Calu3 (cell line): ENCODE measurements at regions not wholly inside any gene's neighbourhood (a gene's known extent, or its start where the extent isn't known, plus 50 kb on each side); places are given as distances from the start of the nearest gene placed in this dataset.

ENCODE experiments used
- BruUV-seq: library from RNA; stranded (reverse); fragments of 400-500 nt; replicated peaks from 2 replicates; lab custom pipeline; 2021; lab: Mats Ljungman, UMichigan
- CTCF ChIA-PET: fragments of 300-600 bp; sonication (Branson Sonifier 250); formaldehyde crosslinking; loops from one replicate; lab custom pipeline; 2022; ENCODE audit warnings: antibody characterized with exemption; lab: Charles Lee
- DNase-seq: peaks from one replicate; pipeline ENCODE4 v3.0.0; 2022
- H3K27ac Mint-ChIP-seq: one replicate; pipeline ENCODE4 v1.8.0; 2022; ENCODE audit warnings: mixed read lengths; ENCODE audit not compliant: unreplicated experiment
- H3K27me3 Mint-ChIP-seq: one replicate; pipeline ENCODE4 v1.8.0; 2022; ENCODE audit warnings: mixed read lengths; ENCODE audit not compliant: unreplicated experiment
- H3K36me3 Mint-ChIP-seq: one replicate; pipeline ENCODE4 v1.8.0; 2022; ENCODE audit warnings: mild to moderate bottlenecking, moderate library complexity, mixed read lengths; ENCODE audit not compliant: insufficient read depth, unreplicated experiment
- H3K4me1 Mint-ChIP-seq: one replicate; pipeline ENCODE4 v1.8.0; 2022; ENCODE audit warnings: mild to moderate bottlenecking, low read depth, mixed read lengths; ENCODE audit not compliant: unreplicated experiment
- H3K4me3 Mint-ChIP-seq: one replicate; pipeline ENCODE4 v1.8.0; 2022; ENCODE audit warnings: mild to moderate bottlenecking, low read depth, moderate library complexity, mixed read lengths; ENCODE audit not compliant: unreplicated experiment
- H3K9me3 Mint-ChIP-seq: one replicate; pipeline ENCODE4 v1.8.0; 2022; ENCODE audit warnings: low read depth, mixed read lengths; ENCODE audit not compliant: unreplicated experiment
- intact Hi-C: fragments of 100-400 bp; cut with micrococcal nuclease; formaldehyde crosslinking; loops from one replicate; pipeline ENCODE4 v1.10.0; 2022; ENCODE audit not compliant: unreplicated experiment
- TF ChIP-seq, protein P1 (sequence below): fragments of 200-600 bp; IDR thresholded peaks from one replicate; pipeline ENCODE4 v1.8.0; 2022; ENCODE audit warnings: antibody characterized with exemption; ENCODE audit not compliant: unreplicated experiment

DNA sequence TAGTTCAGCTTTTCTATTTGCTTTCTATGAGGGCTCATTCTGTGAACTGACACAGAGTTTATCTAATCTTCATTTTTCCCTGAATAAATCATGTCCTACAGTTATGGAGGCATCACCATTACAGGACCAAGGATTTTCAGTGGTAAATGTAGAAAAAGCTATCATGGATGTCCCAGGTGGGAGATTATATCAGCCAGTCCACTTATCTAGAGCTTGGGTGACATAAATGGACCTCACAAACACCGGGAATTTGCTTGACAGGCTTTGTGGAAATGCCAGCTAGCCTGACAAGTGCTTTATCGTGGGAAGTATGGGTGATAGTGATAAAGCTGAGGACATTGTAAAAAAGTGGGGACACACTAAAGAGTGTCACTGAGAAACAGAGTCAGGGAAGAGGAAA lies 1015.2 kb upstream of the SLIT2 start:
- Mint-ChIP-seq H3K9me3 (no peaks in the 10 kb centered on the region), H3K4me1 (no peaks in the 10 kb centered on the region), H3K27me3 (no peaks in the 10 kb centered on the region), H3K27ac (no peak overlapping the region), H3K36me3 (no peaks in the 10 kb centered on the region), H3K4me3 (no peak overlapping the region)
- intact Hi-C loops: no loop called here
- TF ChIP-seq, protein P1, sequence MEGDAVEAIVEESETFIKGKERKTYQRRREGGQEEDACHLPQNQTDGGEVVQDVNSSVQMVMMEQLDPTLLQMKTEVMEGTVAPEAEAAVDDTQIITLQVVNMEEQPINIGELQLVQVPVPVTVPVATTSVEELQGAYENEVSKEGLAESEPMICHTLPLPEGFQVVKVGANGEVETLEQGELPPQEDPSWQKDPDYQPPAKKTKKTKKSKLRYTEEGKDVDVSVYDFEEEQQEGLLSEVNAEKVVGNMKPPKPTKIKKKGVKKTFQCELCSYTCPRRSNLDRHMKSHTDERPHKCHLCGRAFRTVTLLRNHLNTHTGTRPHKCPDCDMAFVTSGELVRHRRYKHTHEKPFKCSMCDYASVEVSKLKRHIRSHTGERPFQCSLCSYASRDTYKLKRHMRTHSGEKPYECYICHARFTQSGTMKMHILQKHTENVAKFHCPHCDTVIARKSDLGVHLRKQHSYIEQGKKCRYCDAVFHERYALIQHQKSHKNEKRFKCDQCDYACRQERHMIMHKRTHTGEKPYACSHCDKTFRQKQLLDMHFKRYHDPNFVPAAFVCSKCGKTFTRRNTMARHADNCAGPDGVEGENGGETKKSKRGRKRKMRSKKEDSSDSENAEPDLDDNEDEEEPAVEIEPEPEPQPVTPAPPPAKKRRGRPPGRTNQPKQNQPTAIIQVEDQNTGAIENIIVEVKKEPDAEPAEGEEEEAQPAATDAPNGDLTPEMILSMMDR: no peak
- CTCF ChIA-PET: no interaction called here
- DNase-seq: no peak
- no TSS peak for BruUV-seq

DNA sequence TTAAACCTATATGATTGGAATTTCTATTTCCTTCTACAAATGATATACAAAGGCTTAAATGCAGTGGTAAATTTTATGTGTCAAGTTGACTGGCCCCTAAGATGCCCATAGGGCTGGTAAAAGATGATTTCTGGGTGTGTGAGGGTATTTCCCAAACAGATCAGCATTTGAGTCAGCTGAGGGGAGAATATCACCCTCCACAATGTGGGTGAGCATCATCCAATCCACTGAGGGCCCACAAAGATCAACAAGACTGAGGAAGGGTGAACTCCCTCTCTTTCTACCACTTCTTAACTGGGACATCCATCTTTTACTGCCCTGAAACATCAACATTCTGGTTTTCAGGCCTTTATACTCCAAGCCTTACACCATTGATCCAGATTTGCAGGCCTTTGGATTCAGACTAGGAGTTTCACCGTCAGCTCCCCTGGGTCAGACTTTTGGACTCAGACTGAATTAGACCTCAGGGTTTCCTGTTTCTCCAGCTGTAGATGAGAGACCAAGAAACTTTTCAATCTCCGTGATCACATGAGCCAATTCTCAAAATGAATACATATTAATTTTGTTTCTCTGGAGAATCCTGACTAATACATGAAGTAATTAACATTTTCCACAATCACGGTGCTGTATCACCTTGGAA lies 1020.7 kb upstream of the SLIT2 start:
- no peak overlapping the region for H3K27ac Mint-ChIP-seq
- H3K4me3 Mint-ChIP-seq: no peak overlapping the region
- TF ChIP-seq, protein P1: no peak
- H3K4me1 Mint-ChIP-seq: no peaks in the 10 kb centered on the region
- H3K27me3 Mint-ChIP-seq: no peaks in the 10 kb centered on the region
- BruUV-seq: no TSS peak
- H3K9me3 Mint-ChIP-seq: peaks cover 2% of the 10 kb centered on the region
- intact Hi-C loops: no loop called here
- CTCF ChIA-PET: no interaction called here
- no peak for DNase-seq
- H3K36me3 Mint-ChIP-seq: no peaks in the 10 kb centered on the region

DNA sequence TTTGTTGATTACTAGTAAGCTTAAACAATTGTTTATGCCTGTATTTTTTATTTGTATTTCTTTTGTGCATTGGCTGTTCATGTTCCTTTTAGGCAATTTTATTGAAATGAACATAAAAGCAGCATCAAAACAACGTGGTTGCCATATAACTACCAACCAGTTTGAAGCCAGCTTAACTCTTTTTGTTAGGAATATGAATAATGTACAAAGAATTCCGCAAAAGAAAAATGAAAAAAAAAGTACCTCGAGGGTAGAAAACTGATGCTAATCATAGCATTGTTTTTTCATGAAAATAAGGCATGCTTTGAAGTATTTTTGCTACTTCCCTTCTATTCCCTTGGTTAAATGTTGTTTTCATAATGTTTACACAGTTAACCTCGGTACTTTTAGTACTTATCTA lies 1024.0 kb upstream of the SLIT2 start:
- TF ChIP-seq, protein P1: no peak
- peaks cover 2% of the 10 kb centered on the region for H3K9me3 Mint-ChIP-seq
- no peaks in the 10 kb centered on the region for H3K27me3 Mint-ChIP-seq
- BruUV-seq: no TSS peak
- no peak for DNase-seq
- no peak overlapping the region for H3K4me3 Mint-ChIP-seq
- intact Hi-C loops: loop anchor here (10.0 kb wide), 1 partner anchor 257 kb away; no protein-coding TSS in a partner anchor
- no peaks in the 10 kb centered on the region for H3K36me3 Mint-ChIP-seq
- no peak overlapping the region for H3K27ac Mint-ChIP-seq
- CTCF ChIA-PET: no interaction called here
- no peaks in the 10 kb centered on the region for H3K4me1 Mint-ChIP-seq

DNA sequence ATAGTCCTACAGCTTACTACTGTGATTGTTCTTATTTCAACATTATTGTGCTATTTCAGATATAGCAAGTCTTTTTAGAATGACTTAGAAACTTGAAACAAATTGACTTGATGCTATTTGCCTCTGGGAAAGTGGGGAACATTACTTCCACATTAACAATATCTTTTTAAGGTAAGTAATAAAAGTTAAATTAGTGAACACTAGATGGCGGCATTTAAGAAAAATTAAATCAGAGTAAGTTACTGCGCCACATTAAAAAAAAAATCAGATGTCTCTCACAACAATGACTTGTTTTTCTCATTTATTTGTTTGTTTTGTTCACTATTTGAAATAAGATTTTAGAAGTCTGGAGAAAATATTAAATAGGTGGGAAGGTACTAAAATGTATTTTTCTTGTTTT lies 1026.9 kb upstream of the SLIT2 start:
- H3K4me1 Mint-ChIP-seq: no peaks in the 10 kb centered on the region
- CTCF ChIA-PET: no interaction called here
- intact Hi-C loops: loop anchor here (1.0 to 10.0 kb wide), 3 partner anchors 260 to 1024 kb away; no protein-coding TSS in a partner anchor
- H3K4me3 Mint-ChIP-seq: no peak overlapping the region
- no peaks in the 10 kb centered on the region for H3K27me3 Mint-ChIP-seq
- no peak for DNase-seq
- TF ChIP-seq, protein P1: no peak
- no peaks in the 10 kb centered on the region for H3K36me3 Mint-ChIP-seq
- BruUV-seq: no TSS peak
- H3K9me3 Mint-ChIP-seq: peaks cover under 1% of the 10 kb centered on the region
- no peak overlapping the region for H3K27ac Mint-ChIP-seq
